H1 (cell line): ENCODE measurements at regions not wholly inside any gene's neighbourhood (a gene's known extent, or its start where the extent isn't known, plus 50 kb on each side); places are given as distances from the start of the nearest gene placed in this dataset.

Experiments used
- CTCF ChIA-PET: fragments of 300-600 bp; sonication (Branson Sonifier 250); formaldehyde crosslinking; loops from one replicate; lab custom pipeline; 2021; ENCODE audit not compliant: partially characterized antibody; lab: Charles Lee
- POLR2A ChIA-PET: fragments of 300-600 bp; sonication (Branson Sonifier 250); formaldehyde crosslinking; loops from one replicate; lab custom pipeline; 2021; ENCODE audit warnings: inconsistent platforms; ENCODE audit not compliant: partially characterized antibody; lab: Charles Lee
- DNase-seq, 2 experiments: peaks; one replicate each; pipeline versions ENCODE4 v3.0.0 to v3.0.0-alpha.2; 2010 to 2022; ENCODE audit warnings: low spot score in 2 of 2, low read depth in 1 of 2, mixed read lengths in 1 of 2
- FAIRE-seq: peaks from 2 replicates; lab custom pipeline; 2011; peaks lifted over from hg19 to GRCh38; lab: Jason Lieb, UNC
- H2AFZ ChIP-seq: 2 replicates; pipeline ENCODE4 v1.8.1; 2012; ENCODE audit warnings: low read length, inconsistent platforms
- H2AK5ac ChIP-seq: 2 replicates; pipeline ENCODE4 v1.6.1; 2013; ENCODE audit warnings: low read depth, low read length
- H2BK120ac ChIP-seq: replicated peaks from 2 replicates; pipeline ENCODE3; 2013; ENCODE audit warnings: low read depth, low read length, inconsistent platforms
- H2BK12ac ChIP-seq: 2 replicates; pipeline ENCODE4 v1.6.1; 2013; ENCODE audit warnings: low read depth, low read length
- H2BK15ac ChIP-seq: 2 replicates; pipeline ENCODE4 v1.6.1; 2013; ENCODE audit warnings: low read length
- H2BK20ac ChIP-seq: 2 replicates; pipeline ENCODE4 v1.6.1; 2013; ENCODE audit warnings: low read length
- H2BK5ac ChIP-seq: 2 replicates; pipeline ENCODE4 v1.6.1; 2013; ENCODE audit warnings: low read depth, low read length
- H3K14ac ChIP-seq: 2 replicates; pipeline ENCODE4 v1.6.1; 2013; ENCODE audit warnings: inconsistent platforms; ENCODE audit not compliant: insufficient read length
- H3K18ac ChIP-seq: 2 replicates; pipeline ENCODE4 v1.6.1; 2013; ENCODE audit warnings: low read length; ENCODE audit errors: extremely low read depth
- H3K23ac ChIP-seq: 2 replicates; pipeline ENCODE4 v1.6.1; 2013; ENCODE audit warnings: inconsistent platforms; ENCODE audit not compliant: insufficient read length
- H3K23me2 ChIP-seq: 2 replicates; pipeline ENCODE4 v1.6.1; 2013; ENCODE audit warnings: low read depth, low read length
- H3K27ac ChIP-seq: 2 replicates; pipeline ENCODE4 v1.6.1; 2011; ENCODE audit warnings: low read depth, low read length, inconsistent platforms
- H3K27me3 ChIP-seq, 4 experiments: replicated peaks in 1 of 4; 1 replicate in 1 of 4; 2 replicates in 3 of 4; pipeline versions ENCODE4 v1.6.1 to v1.8.1; 2011 to 2013; ENCODE audit warnings: low read length in 3 of 4, mild to moderate bottlenecking in 3 of 4, inconsistent platforms in 2 of 4, mixed read lengths in 2 of 4, moderate library complexity in 1 of 4; ENCODE audit not compliant: control insufficient read depth in 3 of 4, insufficient read depth in 3 of 4; ENCODE audit errors: extremely low read depth in 1 of 4
- H3K36me3 ChIP-seq, 4 experiments: 2 replicates each; pipeline versions ENCODE4 v1.6.1 to v1.8.1; 2011 to 2013; ENCODE audit warnings: mild to moderate bottlenecking in 4 of 4, low read length in 3 of 4, moderate library complexity in 2 of 4, control low read depth in 1 of 4, inconsistent platforms in 1 of 4; ENCODE audit not compliant: insufficient read depth in 4 of 4, control insufficient read depth in 2 of 4
- H3K4ac ChIP-seq: replicated peaks from 2 replicates; pipeline ENCODE3; 2013; ENCODE audit warnings: low read length, low read depth, mixed read lengths, inconsistent platforms; ENCODE audit not compliant: insufficient read length
- H3K4me1 ChIP-seq, 4 experiments: replicated peaks in 1 of 4; 1 replicate in 1 of 4; 2 replicates in 3 of 4; pipeline versions ENCODE4 v1.6.1 to v1.8.1; 2011 to 2013; ENCODE audit warnings: low read length in 3 of 4, inconsistent platforms in 2 of 4, mixed read lengths in 1 of 4; ENCODE audit not compliant: insufficient read depth in 4 of 4, control insufficient read depth in 3 of 4
- H3K4me2 ChIP-seq, 2 experiments: 2 replicates each; pipeline versions ENCODE4 v1.6.1 to v1.8.1; 2011 to 2013; ENCODE audit warnings: low read depth in 2 of 2, low read length in 2 of 2, control low read depth in 1 of 2, inconsistent platforms in 1 of 2, mild to moderate bottlenecking in 1 of 2; ENCODE audit not compliant: insufficient read depth in 1 of 2
- H3K4me3 ChIP-seq, 4 experiments: fragments of 200-600, 300-600 bp in 1 of 4; sonication (generic), shearing (Covaris generic), sonication (Bioruptor Twin) in 1 of 4; 2 replicates each; pipeline versions ENCODE4 v1.5.1 to v1.8.1; 2011 to 2016; ENCODE audit warnings: low read length in 4 of 4, low read depth in 3 of 4, control low read depth in 2 of 4, inconsistent platforms in 2 of 4, mild to moderate bottlenecking in 2 of 4, mixed read lengths in 1 of 4, moderate library complexity in 1 of 4; ENCODE audit not compliant: insufficient read depth in 2 of 4; ENCODE audit errors: extremely low read depth in 1 of 4
- H3K56ac ChIP-seq: replicated peaks from 2 replicates; pipeline ENCODE3; 2013; ENCODE audit warnings: low read depth, mild to moderate bottlenecking, mixed read lengths, low read length, inconsistent platforms; ENCODE audit not compliant: insufficient read length
- H3K79me1 ChIP-seq: 2 replicates; pipeline ENCODE4 v1.6.1; 2013; ENCODE audit warnings: low read depth, low read length, control low read depth
- H3K79me2 ChIP-seq, 2 experiments: 2 replicates each; pipeline versions ENCODE4 v1.6.1 to v1.8.1; 2012 to 2013; ENCODE audit warnings: low read length in 2 of 2, mild to moderate bottlenecking in 2 of 2, inconsistent platforms in 1 of 2; ENCODE audit not compliant: insufficient read depth in 2 of 2, control insufficient read depth in 1 of 2
- H3K9ac ChIP-seq, 4 experiments: replicated peaks in 1 of 4; 1 replicate in 1 of 4; 2 replicates in 3 of 4; pipeline versions ENCODE4 v1.6.1 to v1.8.1; 2011 to 2013; ENCODE audit warnings: low read depth in 3 of 4, low read length in 3 of 4, control low read depth in 2 of 4, mild to moderate bottlenecking in 2 of 4, moderate library complexity in 2 of 4, inconsistent platforms in 1 of 4; ENCODE audit errors: extremely low read depth in 1 of 4
- H3K9me3 ChIP-seq, 2 experiments: 2 replicates each; pipeline versions ENCODE4 v1.6.1 to v1.8.1; 2012 to 2013; ENCODE audit warnings: mild to moderate bottlenecking in 2 of 2, moderate library complexity in 2 of 2, control low read depth in 1 of 2, inconsistent platforms in 1 of 2, low read depth in 1 of 2, low read length in 1 of 2, mixed read lengths in 1 of 2; ENCODE audit not compliant: insufficient read depth in 2 of 2
- H4K20me1 ChIP-seq, 2 experiments: replicated peaks in 1 of 2; 2 replicates each; pipeline versions ENCODE3 to v1.8.1; 2011 to 2013; ENCODE audit warnings: inconsistent platforms in 2 of 2, low read length in 2 of 2, mild to moderate bottlenecking in 1 of 2; ENCODE audit not compliant: insufficient read depth in 2 of 2, control insufficient read depth in 1 of 2
- H4K5ac ChIP-seq: 2 replicates; pipeline ENCODE4 v1.6.1; 2013; ENCODE audit warnings: low read length, low read depth, mixed read lengths, inconsistent platforms; ENCODE audit not compliant: insufficient read length
- H4K8ac ChIP-seq: 2 replicates; pipeline ENCODE4 v1.8.0; 2013; ENCODE audit warnings: mild to moderate bottlenecking, moderate library complexity, low read length, inconsistent platforms; ENCODE audit not compliant: insufficient read depth; ENCODE audit errors: extremely low read depth
- H4K91ac ChIP-seq: replicated peaks from 2 replicates; pipeline ENCODE3; 2013; ENCODE audit warnings: low read length, mixed read lengths, inconsistent platforms; ENCODE audit not compliant: insufficient read length
- RAD21 ChIP-seq, 2 experiments: IDR thresholded peaks in 1 of 2; conservative IDR thresholded peaks in 1 of 2; 2 replicates each; pipeline ENCODE4 v1.6.1; 2011; ENCODE audit warnings: low read depth in 2 of 2, low read length in 2 of 2, improper control_type of control experiment in 1 of 2, inconsistent platforms in 1 of 2, mild to moderate bottlenecking in 1 of 2, moderate library complexity in 1 of 2
- YY1 ChIP-seq: IDR thresholded peaks from 2 replicates; pipeline ENCODE4 v1.6.1; 2011; ENCODE audit warnings: low read depth, mild to moderate bottlenecking, low read length
- WGBS, 2 experiments: shearing (Covaris generic) in 1 of 2; methylation state at CpG; one replicate each; pipeline versions ENCODE4 v1.1.6 to v1.1.7; 2013 to 2015; ENCODE audit warnings: low lambda C conversion rate in 2 of 2, mixed read lengths in 2 of 2, inconsistent platforms in 1 of 2, low coverage in 1 of 2, missing lambda C conversion rate in 1 of 2; ENCODE audit not compliant: insufficient replicate concordance in 2 of 2, insufficient coverage in 1 of 2, insufficient read length in 1 of 2; ENCODE audit errors: extremely low coverage in 1 of 2, missing lambda C conversion rate in 1 of 2; 5-methylcytosine and 5-hydroxymethylcytosine counted together

- ChIA-PET CTCF (interaction anchor here (0.7 to 1.9 kb wide), 4 partner anchors 11 to 33 kb away, joined by 3 to 10 read pairs (median 5); no protein-coding TSS in a partner anchor), POLR2A (no interaction called here)
- Histone ChIP-seq H3K18ac (no peak overlapping the region), H3K79me2 (no peaks in the 10 kb centered on the region), H2BK5ac (no peak overlapping the region), H3K9ac (no peak overlapping the region), H3K4me2 (no peak overlapping the region), H3K79me1 (no peaks in the 10 kb centered on the region), H4K20me1 (no peaks in the 10 kb centered on the region), H2BK120ac (no peak overlapping the region), H3K36me3 (no peaks in the 10 kb centered on the region), H3K27me3 (no peaks in the 10 kb centered on the region), H3K4ac (no peak overlapping the region), H2BK15ac (no peak overlapping the region), H4K5ac (no peak overlapping the region), H3K4me3 (no peak overlapping the region), H2AFZ (no peak overlapping the region), H2BK20ac (no peak overlapping the region), H3K23ac (no peak overlapping the region), H4K8ac (no peak overlapping the region), H3K23me2 (no peaks in the 10 kb centered on the region), H3K27ac (no peak overlapping the region), H3K14ac (no peak overlapping the region), H3K4me1 (no peaks in the 10 kb centered on the region), H2BK12ac (no peak overlapping the region), H3K9me3 (no peaks in the 10 kb centered on the region), H3K56ac (no peak overlapping the region), H4K91ac (no peak overlapping the region), H2AK5ac (no peak overlapping the region)
- 91% methylated on average over 4 of the region's 5 CpGs; no CpG with 5 or more reads in 1 of the 2 experiments for WGBS, 2 experiments
- TF ChIP-seq RAD21 (IDR thresholded peaks at IDR 0.05 in 1 of 2, conservative IDR thresholded peaks at IDR 0.05 in 1 of 2; ENCODE audit: low read depth in 2 of 2, low read length in 2 of 2) = peak in 1 of 2 experiments; percentile 17; a peak in 1 of 4 replicates
- TF ChIP-seq YY1 = no peak
- FAIRE-seq (no peak), DNase-seq (no peak)
Measured at GRCh38 chr2:11904029-11904428, 157.6 kb downstream of the LPIN1 start.
